Muscle layer of colon (tissue), 2 donors: ENCODE measurements at regions not wholly inside any gene's neighbourhood (a gene's known extent, or its start where the extent isn't known, plus 50 kb on each side); places are given as distances from the start of the nearest gene placed in this dataset.

Source experiments
- H3K27ac ChIP-seq: one replicate; pipeline ENCODE4 v1.7.0; 2013; ENCODE audit warnings: low read depth, mild to moderate bottlenecking, low read length, moderate library complexity
- H3K27me3 ChIP-seq, 2 donors: one replicate each; pipeline ENCODE4 v1.7.0; 2013; ENCODE audit warnings: low read length in 2 of 2, mild to moderate bottlenecking in 2 of 2; ENCODE audit not compliant: insufficient read depth in 2 of 2, control insufficient read depth in 1 of 2
- H3K36me3 ChIP-seq: one replicate; pipeline ENCODE4 v1.7.0; 2013; ENCODE audit warnings: mild to moderate bottlenecking, low read length; ENCODE audit not compliant: insufficient read depth
- H3K4me1 ChIP-seq: one replicate; pipeline ENCODE4 v1.7.0; 2013; ENCODE audit warnings: mild to moderate bottlenecking, low read length; ENCODE audit not compliant: insufficient read depth
- H3K4me3 ChIP-seq, 2 donors: one replicate each; pipeline ENCODE4 v1.7.0; 2013; ENCODE audit warnings: low read length in 2 of 2, low read depth in 1 of 2, mild to moderate bottlenecking in 1 of 2, moderate library complexity in 1 of 2
- H3K9ac ChIP-seq: one replicate; pipeline ENCODE4 v1.7.0; 2013; ENCODE audit warnings: low read length
- H3K9me3 ChIP-seq: one replicate; pipeline ENCODE4 v1.7.0; 2013; ENCODE audit warnings: mild to moderate bottlenecking, low read length
- donor health status: abdominal sarcoma.
- donor health status: Adenocarcinoma of cecum.

GRCh38 chr6:47162793-47163192 is 120.7 kb upstream of the ADGRF1 start:
- H3K36me3 ChIP-seq, result no peaks in the 10 kb centered on the region
- no peak overlapping the region for H3K27ac ChIP-seq
- no peak overlapping the region for H3K4me3 ChIP-seq
- H3K9me3 ChIP-seq, result no peaks in the 10 kb centered on the region
- H3K4me1 ChIP-seq, result peaks cover 11% of the 10 kb centered on the region
- H3K27me3 ChIP-seq, result no peaks in the 10 kb centered on the region
- no peak overlapping the region for H3K9ac ChIP-seq

DNA sequence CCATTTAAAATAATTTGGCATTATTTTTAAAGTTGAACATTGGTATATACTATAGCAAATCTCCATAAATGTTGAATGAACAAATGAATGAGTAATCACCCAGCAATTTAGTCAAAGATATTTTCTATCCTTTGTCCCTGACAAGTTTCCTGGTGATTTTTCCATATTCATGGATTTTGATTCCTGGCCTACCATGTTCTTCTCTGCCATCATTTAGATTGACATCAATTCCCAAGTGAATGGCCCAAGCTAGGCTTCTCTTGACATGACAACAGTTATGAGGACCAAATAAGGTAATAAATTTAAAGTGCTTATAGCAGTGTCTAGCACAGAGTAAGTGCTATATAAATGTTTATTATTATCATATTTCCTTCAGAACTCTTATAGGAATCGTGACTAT is 120.1 kb upstream of the ADGRF1 start:
- Histone ChIP-seq H3K9me3 (no peaks in the 10 kb centered on the region), H3K27me3 (no peaks in the 10 kb centered on the region), H3K36me3 (no peaks in the 10 kb centered on the region), H3K4me3 (no peak overlapping the region), H3K27ac (no peak overlapping the region), H3K4me1 (peaks cover 11% of the 10 kb centered on the region), H3K9ac (no peak overlapping the region)

DNA sequence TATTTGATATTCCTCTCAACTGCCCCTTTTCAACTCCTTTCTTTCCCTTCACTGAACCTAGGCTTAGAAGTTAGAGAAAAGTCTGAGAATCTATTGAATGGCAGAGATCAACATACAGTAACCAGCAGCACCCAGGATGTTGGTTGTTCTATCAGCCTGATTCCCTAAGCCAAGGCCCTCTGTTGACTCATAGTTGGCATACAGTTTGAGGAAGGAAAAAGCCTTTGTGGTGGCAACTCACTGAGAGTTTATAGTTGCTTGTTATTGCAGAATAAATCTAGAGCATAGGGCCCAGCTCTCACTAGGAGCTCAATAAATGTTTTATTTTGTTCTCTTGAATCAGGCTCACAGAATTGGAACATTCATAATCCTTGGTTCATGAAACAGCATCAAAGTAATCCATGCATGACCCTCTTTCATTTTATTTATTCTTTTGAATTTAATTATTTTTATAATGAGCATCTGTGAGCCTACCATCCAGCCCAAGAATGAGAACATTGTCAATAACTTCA is 119.1 kb upstream of the ADGRF1 start:
- Histone ChIP-seq H3K9me3 (no peaks in the 10 kb centered on the region), H3K27ac (no peak overlapping the region), H3K4me1 (peaks cover 11% of the 10 kb centered on the region), H3K27me3 (no peaks in the 10 kb centered on the region), H3K36me3 (no peaks in the 10 kb centered on the region), H3K4me3 (no peak overlapping the region), H3K9ac (no peak overlapping the region)

DNA sequence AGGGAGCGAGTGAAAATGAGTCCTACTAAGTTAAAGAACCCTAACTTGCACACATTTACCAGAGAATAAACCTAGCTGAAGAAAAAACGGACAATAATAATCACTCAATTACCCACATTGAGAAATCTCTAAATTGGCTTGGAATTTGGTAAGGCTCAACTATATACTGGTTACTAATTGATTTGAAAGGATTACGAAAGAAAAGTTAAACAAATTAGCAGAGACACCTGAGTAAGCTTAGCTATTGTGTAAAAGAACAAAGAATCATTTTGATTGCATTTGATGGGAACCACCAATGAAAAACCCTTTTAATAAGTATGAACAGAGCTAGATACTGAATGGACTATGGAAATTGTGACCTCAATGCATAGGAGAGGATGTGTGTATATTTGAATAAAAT is 118.6 kb upstream of the ADGRF1 start:
- Histone ChIP-seq H3K36me3 (no peaks in the 10 kb centered on the region), H3K9me3 (no peaks in the 10 kb centered on the region), H3K27ac (no peak overlapping the region), H3K9ac (no peak overlapping the region), H3K4me1 (peaks cover 11% of the 10 kb centered on the region), H3K27me3 (no peaks in the 10 kb centered on the region), H3K4me3 (no peak overlapping the region)

DNA sequence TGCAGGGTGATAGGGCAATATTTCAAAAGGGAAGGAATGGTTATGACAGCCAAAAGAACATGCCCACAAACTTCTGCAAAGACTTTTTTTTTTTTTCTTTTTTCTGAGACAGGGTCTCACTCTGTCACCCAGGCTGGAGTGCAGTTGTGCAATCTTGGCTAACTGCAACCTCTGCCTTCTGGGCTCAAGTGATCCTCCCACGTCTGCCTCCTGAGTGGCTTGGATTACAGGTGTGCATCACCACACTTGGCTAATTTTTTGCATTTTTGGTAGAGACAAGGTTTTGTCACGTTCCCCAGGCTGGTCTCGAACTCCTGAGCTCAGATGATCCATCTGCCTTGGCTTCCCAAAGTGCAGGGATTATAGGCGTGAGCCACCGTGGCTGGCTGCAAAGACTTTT is 117.6 kb upstream of the ADGRF1 start:
- no peak overlapping the region for H3K27ac ChIP-seq

DNA sequence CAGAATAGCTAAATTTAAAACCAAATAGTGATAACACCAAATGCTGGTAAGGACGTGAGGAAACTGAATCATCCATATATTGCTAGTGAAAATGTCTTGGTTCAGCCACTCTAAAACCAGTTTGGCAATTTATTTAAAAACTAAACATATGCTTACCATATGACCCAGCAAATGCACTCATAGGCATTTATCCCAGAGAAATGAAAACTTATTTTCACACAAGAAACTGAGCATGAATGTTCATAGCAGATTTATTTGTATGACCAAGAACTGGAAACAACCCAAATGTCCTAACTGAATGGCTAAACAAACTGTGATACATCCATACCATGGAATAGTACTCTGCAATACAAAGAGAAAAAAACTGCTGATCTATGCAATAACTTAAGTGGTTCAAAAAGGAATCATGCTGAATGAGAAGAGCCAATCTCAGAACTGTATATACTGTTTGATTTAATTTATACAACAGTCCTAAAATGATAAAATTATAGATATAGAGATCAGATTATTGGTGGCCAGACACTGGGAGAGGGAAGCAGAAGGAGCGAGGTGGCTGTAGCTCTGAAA is 115.6 kb upstream of the ADGRF1 start:
- Histone ChIP-seq H3K4me1 (peaks cover under 1% of the 10 kb centered on the region), H3K4me3 (no peak overlapping the region), H3K9me3 (no peaks in the 10 kb centered on the region), H3K36me3 (no peaks in the 10 kb centered on the region), H3K9ac (no peak overlapping the region), H3K27ac (no peak overlapping the region), H3K27me3 (no peaks in the 10 kb centered on the region)

More for the DNA sequence above, 117.6 kb upstream of the ADGRF1 start:
- H3K27me3 ChIP-seq, result no peaks in the 10 kb centered on the region
- H3K9me3 ChIP-seq, result no peaks in the 10 kb centered on the region
- H3K4me1 ChIP-seq, result peaks cover 11% of the 10 kb centered on the region
- H3K9ac ChIP-seq, result no peak overlapping the region
- H3K4me3 ChIP-seq, result no peak overlapping the region
- H3K36me3 ChIP-seq, result no peaks in the 10 kb centered on the region

- Histone ChIP-seq H3K4me1 (no peaks in the 10 kb centered on the region), H3K9me3 (no peaks in the 10 kb centered on the region), H3K36me3 (no peaks in the 10 kb centered on the region), H3K9ac (no peak overlapping the region), H3K4me3 (no peak overlapping the region), H3K27ac (no peak overlapping the region), H3K27me3 (no peaks in the 10 kb centered on the region)
These were observed 114.9 kb upstream of the ADGRF1 start for GRCh38 chr6:47157063-47157462.

DNA sequence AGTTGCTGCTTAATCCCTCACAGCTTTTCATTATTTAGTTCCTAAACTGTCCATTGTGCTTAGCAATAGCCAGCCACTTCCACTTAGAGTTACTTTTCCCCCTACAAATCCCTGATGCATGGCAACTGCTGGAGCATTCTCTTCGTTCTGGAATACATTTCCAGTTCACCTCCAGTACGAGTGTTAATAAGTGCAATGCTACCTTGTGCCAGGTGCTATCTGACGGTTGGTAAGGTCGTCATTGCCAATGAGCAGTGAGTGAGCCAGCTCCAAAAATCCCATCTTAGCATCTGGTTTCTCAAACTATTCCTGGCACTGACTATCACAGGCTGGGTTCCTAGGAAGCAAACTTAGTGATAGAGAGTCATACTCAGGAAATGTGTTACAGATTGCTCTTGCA is 114.1 kb upstream of the ADGRF1 start:
- Histone ChIP-seq H3K4me3 (no peak overlapping the region), H3K4me1 (no peaks in the 10 kb centered on the region), H3K9me3 (no peaks in the 10 kb centered on the region), H3K9ac (no peak overlapping the region), H3K27ac (no peak overlapping the region), H3K27me3 (no peaks in the 10 kb centered on the region), H3K36me3 (no peaks in the 10 kb centered on the region)

DNA sequence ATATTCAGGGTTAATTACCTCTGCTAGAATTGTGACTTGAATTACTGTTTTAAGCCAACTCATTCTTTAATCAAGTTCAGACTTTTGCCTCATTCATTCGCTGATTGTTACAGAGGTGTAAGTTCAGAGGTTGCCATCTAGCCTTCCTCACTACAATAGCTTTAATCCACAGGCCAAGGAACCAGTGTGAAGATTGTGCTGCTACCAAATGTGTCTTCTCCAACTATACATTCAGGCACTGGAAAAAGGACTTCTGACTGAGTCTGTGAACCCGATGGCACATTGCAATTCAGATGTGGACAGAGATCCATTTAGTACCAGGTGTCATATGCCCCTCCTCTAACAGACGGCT is 111.2 kb upstream of the ADGRF1 start:
- H3K27me3 ChIP-seq, result no peaks in the 10 kb centered on the region
- no peaks in the 10 kb centered on the region for H3K9me3 ChIP-seq
- no peaks in the 10 kb centered on the region for H3K4me1 ChIP-seq
- no peak overlapping the region for H3K27ac ChIP-seq
- H3K9ac ChIP-seq, result no peak overlapping the region
- H3K4me3 ChIP-seq, result no peak overlapping the region
- H3K36me3 ChIP-seq, result no peaks in the 10 kb centered on the region

DNA sequence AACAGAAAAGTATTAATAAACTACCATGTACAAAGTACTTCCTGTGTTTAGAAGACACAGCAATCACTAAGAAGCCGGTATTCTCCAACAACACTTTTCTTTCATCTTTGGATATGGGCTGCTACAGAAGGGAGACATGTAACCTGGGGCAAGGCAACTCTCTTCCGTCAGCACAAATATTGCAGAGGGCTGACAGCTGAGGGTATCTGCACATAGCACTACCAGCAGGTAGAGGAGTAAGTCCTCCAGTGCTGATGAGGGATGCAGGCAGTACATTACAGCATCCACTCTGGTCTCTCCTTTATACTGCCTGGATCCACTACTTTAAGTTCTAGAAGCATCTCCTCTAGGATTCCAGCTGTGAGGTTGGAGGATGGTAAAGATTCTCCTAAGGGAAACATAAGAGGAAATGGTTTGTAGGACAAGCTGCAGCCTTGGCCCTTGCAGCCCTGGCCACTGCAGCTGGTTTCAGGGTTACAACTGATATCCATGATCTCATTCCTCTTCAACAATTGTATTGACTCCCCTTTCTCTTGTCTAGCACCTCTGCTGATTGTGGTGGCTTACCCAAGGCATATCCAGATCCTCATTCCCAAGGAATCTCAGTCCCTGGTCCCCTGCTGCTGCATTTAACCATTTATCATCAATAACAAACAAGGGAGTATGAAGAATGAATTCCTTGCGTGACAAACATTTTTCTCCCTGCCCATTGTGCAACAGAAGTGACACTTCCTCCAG is 110.7 kb upstream of the ADGRF1 start:
- no peak overlapping the region for H3K9ac ChIP-seq
- H3K27me3 ChIP-seq, result no peaks in the 10 kb centered on the region

DNA sequence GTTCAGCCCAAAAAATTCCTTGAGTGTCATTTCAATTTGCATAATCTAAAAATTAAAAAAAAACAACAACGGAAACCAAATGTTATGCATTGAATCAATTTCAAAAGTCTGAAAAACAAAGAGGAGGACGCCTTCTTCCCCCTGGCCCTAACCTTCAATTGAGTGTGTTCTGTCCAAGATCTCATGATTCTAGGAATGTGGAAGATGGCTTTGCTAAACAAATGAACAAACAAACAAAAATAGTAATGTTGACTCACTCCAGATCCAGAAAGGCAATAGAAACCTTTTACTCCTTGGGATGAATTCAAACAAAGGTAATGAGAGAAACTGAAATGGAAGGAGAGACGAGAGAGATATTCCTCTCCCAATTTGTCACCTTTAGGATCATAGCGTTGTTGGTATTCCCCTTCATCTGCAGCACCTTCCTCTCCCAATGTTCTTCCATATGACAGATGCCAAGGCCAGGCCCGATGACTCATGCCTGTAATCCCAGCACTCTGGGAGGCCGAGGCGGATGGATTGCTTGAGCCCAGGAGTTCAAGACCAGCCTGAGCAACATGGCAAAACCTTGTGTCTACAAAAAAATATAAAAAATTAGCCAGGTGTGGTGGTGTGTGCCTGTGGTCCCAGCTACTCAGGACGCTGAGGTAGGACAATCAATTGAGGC is 109.2 kb upstream of the ADGRF1 start:
- Histone ChIP-seq H3K27ac (no peak overlapping the region), H3K9me3 (no peaks in the 10 kb centered on the region), H3K4me1 (peaks cover 17% of the 10 kb centered on the region), H3K9ac (no peak overlapping the region), H3K4me3 (no peak overlapping the region), H3K36me3 (no peaks in the 10 kb centered on the region), H3K27me3 (no peaks in the 10 kb centered on the region)

More for the DNA sequence above, 110.7 kb upstream of the ADGRF1 start:
- Histone ChIP-seq H3K9me3 (no peaks in the 10 kb centered on the region), H3K4me1 (peaks cover 4% of the 10 kb centered on the region), H3K27ac (no peak overlapping the region), H3K4me3 (no peak overlapping the region), H3K36me3 (no peaks in the 10 kb centered on the region)
